ENCODE measurements at regions not wholly inside any gene's neighbourhood (a gene's known extent, or its start where the extent isn't known, plus 50 kb on each side); places are given as distances from the start of the nearest gene placed in this dataset.

DNA sequence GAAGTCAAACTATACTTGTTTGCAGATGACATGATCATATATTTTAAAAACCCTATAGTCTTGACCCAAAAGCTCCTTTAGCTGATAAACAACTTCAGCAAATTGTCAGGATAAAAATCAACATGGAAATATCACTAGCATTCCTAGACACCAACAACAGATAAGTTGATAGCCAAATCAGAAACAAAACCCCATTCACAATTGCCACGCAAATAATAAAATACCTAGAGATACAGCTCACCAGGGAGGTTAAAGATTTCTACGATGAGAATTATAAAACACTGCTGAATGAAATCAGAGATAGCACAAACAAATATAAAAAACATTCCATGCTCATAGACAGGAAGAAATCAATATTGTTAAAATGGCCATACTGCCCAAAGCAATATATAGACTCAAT, 605.0 kb upstream of the GRIA3 start:
- H3K4me3 ChIP-seq, result no peak overlapping the region
- no peaks in the 10 kb centered on the region for H3K9me2 ChIP-seq (replicated peaks; ENCODE audit: insufficient read depth)
- H3K36me3 ChIP-seq (replicated peaks; ENCODE audit: insufficient read depth, low read depth), result no peaks in the 10 kb centered on the region
- WGBS (ENCODE audit: low lambda C conversion rate, missing lambda C conversion rate), result 78% methylated on average over 2 of the region's 2 CpGs
- H3K27me3 ChIP-seq, result no peaks in the 10 kb centered on the region
- H4K20me1 ChIP-seq (ENCODE audit: insufficient read depth, poor library complexity, severe bottlenecking), result no peaks in the 10 kb centered on the region
- TF ChIP-seq CTCF (IDR thresholded peaks at IDR 0.05; ENCODE audit: poor library complexity), result no peak
- TF ChIP-seq EZH2phosphoT487 (IDR thresholded peaks at IDR 0.05; ENCODE audit: low read depth, severe bottlenecking, unreplicated experiment), result no peak
- no peak for TF ChIP-seq EZH2 (IDR thresholded peaks at IDR 0.05; ENCODE audit: borderline replicate concordance)
- H2AFZ ChIP-seq, result no peak overlapping the region
- no peaks in the 10 kb centered on the region for H3K9me3 ChIP-seq (ENCODE audit: low read depth)
- H3K79me2 ChIP-seq, result no peaks in the 10 kb centered on the region
- H3K27ac ChIP-seq, result no peak overlapping the region
- no peaks in the 10 kb centered on the region for H3K4me1 ChIP-seq (ENCODE audit: insufficient read depth)
- DNase-seq (ENCODE audit: low spot score), result no peak
- no peak overlapping the region for H3K4me2 ChIP-seq

DNA sequence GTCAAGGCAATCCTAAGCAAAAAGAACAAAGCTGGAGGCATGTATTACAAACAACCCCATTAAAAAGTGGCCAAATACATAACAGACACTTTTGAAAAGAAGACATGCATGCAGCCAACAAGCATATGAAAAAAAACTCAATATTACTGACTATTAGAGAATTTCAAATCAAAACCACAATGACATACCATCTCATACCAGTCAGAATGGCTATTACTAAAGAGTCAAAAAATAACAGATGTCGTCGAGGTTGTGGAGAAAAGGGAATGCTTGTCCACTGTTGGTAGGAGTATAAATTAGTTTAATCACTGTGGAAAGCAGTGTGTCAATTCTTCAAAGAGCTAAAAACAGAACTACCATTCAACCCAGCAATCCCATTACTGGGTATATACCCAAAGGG, 604.6 kb upstream of the GRIA3 start:
- TF ChIP-seq CTCF (IDR thresholded peaks at IDR 0.05; ENCODE audit: poor library complexity) (no peak), EZH2phosphoT487 (IDR thresholded peaks at IDR 0.05; ENCODE audit: low read depth, severe bottlenecking, unreplicated experiment) (no peak), EZH2 (IDR thresholded peaks at IDR 0.05; ENCODE audit: borderline replicate concordance) (no peak)
- H3K4me1 ChIP-seq (ENCODE audit: insufficient read depth), result no peaks in the 10 kb centered on the region
- DNase-seq (ENCODE audit: low spot score), result no peak
- H3K27me3 ChIP-seq, result no peaks in the 10 kb centered on the region
- H3K4me3 ChIP-seq, result no peak overlapping the region
- H2AFZ ChIP-seq, result no peak overlapping the region
- no peaks in the 10 kb centered on the region for H3K79me2 ChIP-seq
- no peaks in the 10 kb centered on the region for H3K9me2 ChIP-seq (replicated peaks; ENCODE audit: insufficient read depth)
- H3K27ac ChIP-seq, result no peak overlapping the region
- H3K4me2 ChIP-seq, result no peak overlapping the region
- H3K9me3 ChIP-seq (ENCODE audit: low read depth), result no peaks in the 10 kb centered on the region
- 80% methylated on average over 2 of the region's 2 CpGs for WGBS (ENCODE audit: low lambda C conversion rate, missing lambda C conversion rate)
- H3K36me3 ChIP-seq (replicated peaks; ENCODE audit: insufficient read depth, low read depth), result no peaks in the 10 kb centered on the region
- H4K20me1 ChIP-seq (ENCODE audit: insufficient read depth, poor library complexity, severe bottlenecking), result no peaks in the 10 kb centered on the region

DNA sequence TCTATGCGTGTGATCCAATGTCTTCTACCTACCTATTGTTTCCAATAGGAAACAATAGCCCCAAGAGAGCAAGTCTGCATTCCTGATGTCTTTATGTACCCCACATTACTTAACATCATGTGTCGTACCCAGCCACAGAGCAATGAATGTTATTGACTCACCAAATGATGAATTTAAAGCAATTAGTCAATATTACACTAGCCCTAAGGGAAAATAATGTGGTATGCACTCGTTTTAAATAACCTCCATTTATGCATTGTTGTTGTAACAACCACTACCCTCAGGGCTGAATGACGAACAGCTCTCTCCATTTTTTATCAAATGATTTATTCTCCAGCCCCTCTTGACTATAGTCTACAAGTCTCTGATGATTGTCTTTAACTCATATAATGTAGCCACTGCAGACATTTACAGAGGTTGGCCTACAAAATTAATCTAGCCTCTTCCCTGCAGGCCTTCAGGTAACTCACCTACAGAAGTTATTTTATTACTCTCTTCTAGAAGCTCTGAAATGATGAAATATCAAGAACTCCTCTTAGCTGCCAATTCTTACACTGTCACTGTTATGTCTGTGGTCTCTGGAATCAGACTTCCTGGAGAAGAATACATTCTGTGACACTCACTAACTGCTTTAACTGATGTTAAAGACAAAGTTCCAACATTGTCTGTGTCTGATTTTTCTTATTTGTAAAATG, 601.7 kb upstream of the GRIA3 start:
- no peaks in the 10 kb centered on the region for H3K79me2 ChIP-seq
- no peak overlapping the region for H3K27ac ChIP-seq
- H3K27me3 ChIP-seq, result no peaks in the 10 kb centered on the region
- no peaks in the 10 kb centered on the region for H3K9me3 ChIP-seq (ENCODE audit: low read depth)
- no peaks in the 10 kb centered on the region for H4K20me1 ChIP-seq (ENCODE audit: insufficient read depth, poor library complexity, severe bottlenecking)
- 70% methylated on average over 4 of the region's 4 CpGs for WGBS (ENCODE audit: low lambda C conversion rate, missing lambda C conversion rate)
- TF ChIP-seq EZH2 (IDR thresholded peaks at IDR 0.05; ENCODE audit: borderline replicate concordance) (no peak), EZH2phosphoT487 (IDR thresholded peaks at IDR 0.05; ENCODE audit: low read depth, severe bottlenecking, unreplicated experiment) (no peak), CTCF (IDR thresholded peaks at IDR 0.05; ENCODE audit: poor library complexity) (no peak)
- H3K9me2 ChIP-seq (replicated peaks; ENCODE audit: insufficient read depth), result no peaks in the 10 kb centered on the region
- H3K4me2 ChIP-seq, result no peak overlapping the region
- no peak overlapping the region for H3K4me3 ChIP-seq
- no peaks in the 10 kb centered on the region for H3K4me1 ChIP-seq (ENCODE audit: insufficient read depth)
- DNase-seq (ENCODE audit: low spot score), result no peak
- no peaks in the 10 kb centered on the region for H3K36me3 ChIP-seq (replicated peaks; ENCODE audit: insufficient read depth, low read depth)
- no peak overlapping the region for H2AFZ ChIP-seq

DNA sequence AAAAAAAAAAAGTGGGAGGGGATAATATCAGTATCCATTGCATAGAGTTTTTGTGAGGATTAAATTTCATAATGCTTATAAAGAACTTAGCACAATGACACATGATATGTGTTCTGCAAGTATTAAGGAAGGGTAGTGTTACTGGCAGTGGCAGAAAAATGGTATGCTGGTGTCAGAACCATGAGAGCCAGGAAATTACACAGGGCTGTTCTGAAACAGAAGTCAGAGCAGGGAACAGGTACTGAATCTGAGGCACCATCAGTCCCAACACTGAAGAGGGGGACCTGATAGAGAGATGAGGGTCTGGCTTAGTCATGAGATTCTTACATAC, 601.1 kb upstream of the GRIA3 start:
- no peaks in the 10 kb centered on the region for H3K36me3 ChIP-seq (replicated peaks; ENCODE audit: insufficient read depth, low read depth)
- no peaks in the 10 kb centered on the region for H3K9me2 ChIP-seq (replicated peaks; ENCODE audit: insufficient read depth)
- DNase-seq (ENCODE audit: low spot score), result no peak
- no peaks in the 10 kb centered on the region for H3K27me3 ChIP-seq
- H3K9me3 ChIP-seq (ENCODE audit: low read depth), result no peaks in the 10 kb centered on the region
- H3K79me2 ChIP-seq, result no peaks in the 10 kb centered on the region
- H3K4me3 ChIP-seq, result no peak overlapping the region
- no peaks in the 10 kb centered on the region for H4K20me1 ChIP-seq (ENCODE audit: insufficient read depth, poor library complexity, severe bottlenecking)
- H3K4me2 ChIP-seq, result no peak overlapping the region
- H3K27ac ChIP-seq, result no peak overlapping the region
- no peak overlapping the region for H2AFZ ChIP-seq
- TF ChIP-seq CTCF (IDR thresholded peaks at IDR 0.05; ENCODE audit: poor library complexity), result no peak
- TF ChIP-seq EZH2 (IDR thresholded peaks at IDR 0.05; ENCODE audit: borderline replicate concordance), result no peak
- TF ChIP-seq EZH2phosphoT487 (IDR thresholded peaks at IDR 0.05; ENCODE audit: low read depth, severe bottlenecking, unreplicated experiment), result no peak
- no peaks in the 10 kb centered on the region for H3K4me1 ChIP-seq (ENCODE audit: insufficient read depth)

Data from hepatocyte (in vitro differentiated cells).